ENCODE measurements at regions not wholly inside any gene's neighbourhood (a gene's known extent, or its start where the extent isn't known, plus 50 kb on each side); places are given as distances from the start of the nearest gene placed in this dataset.
"Not testable (repeated sequence)": the region's sequence is repeated elsewhere in the genome, so short reads cannot be mapped to it uniquely, and the experiment has no call there.

GRCh38 chr2:217580407-217580806 is 422.4 kb downstream of the TNS1 start:
- DNase-seq (ENCODE audit: low spot score), result not testable (repeated sequence)

DNA sequence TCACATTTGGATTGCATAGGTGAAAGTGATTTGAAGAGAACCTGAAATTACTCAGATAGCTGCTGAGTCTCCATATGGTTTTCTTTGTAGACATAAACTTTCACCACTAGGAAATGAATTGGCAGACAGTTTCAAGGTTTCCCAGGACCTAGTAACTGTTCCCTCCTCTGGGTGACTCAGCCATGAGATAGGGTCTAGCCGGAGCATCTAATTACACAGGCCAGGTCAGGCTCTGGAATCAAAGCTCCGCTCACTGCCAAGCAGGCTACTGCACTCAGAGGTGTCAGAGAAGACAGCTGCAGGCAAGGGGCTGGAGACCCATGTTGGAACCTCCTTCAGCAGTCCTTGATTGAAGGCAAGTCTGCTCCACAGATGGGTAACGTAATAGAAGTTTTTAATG is 429.2 kb downstream of the TNS1 start:
- peak; percentile 41 for DNase-seq (ENCODE audit: low spot score)

GRCh38 chr2:217570394-217570793 is 432.4 kb downstream of the TNS1 start:
- DNase-seq (ENCODE audit: low spot score), result no peak

DNA sequence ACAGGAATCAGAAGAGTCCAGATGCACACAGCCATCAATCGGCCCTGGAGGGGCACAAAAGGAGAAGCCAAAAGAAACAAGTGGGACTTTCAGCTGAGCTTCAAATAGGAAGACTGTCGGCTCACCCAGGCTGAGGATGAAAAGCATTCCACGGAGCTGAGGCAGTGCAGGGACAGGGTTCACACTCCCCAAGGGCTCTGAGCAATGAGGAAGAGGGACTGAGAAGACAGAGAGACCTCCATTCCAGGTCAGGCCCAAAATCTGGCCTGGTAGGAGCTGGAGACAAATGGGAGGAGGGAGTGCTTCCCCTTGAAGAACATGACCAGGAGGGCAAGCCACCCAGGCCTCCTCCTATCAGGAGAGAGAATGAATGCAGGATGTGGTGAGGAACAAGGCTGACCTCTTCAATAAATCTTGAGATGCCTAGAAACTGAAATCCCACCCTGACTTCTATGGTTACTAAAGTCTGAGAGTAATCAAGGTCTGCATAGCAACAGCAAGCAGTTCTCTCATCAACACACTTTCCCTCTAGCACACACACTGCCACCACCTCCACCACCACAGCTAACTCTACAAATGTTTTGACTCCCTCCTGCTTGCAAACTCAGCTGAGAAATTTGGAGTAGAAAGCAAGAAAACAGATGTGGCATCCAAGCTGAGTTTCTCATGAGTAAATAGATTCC is 434.4 kb downstream of the TNS1 start:
- no peak for DNase-seq (ENCODE audit: low spot score)

DNA sequence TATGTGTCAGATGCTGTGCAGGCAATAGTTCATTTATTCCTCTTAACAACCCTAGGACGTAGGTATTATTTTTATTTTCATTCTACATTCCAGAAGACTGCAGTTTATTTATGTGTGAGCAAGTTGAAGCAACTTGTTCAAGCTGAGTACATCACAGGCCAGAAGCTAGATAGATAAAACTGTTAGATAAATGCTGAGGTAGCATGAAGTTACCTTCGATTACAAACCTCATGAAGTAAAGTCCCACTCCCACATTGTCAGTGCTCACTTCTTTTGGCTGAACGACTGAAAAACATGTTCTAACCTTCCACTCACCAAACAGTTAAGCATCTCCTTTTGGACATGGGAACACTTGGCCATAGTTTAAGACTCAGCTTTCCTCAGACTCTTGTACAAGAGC is 439.2 kb downstream of the TNS1 start:
- DNase-seq (ENCODE audit: low spot score), result no peak

GRCh38 chr2:217562871-217563480 is 439.8 kb downstream of the TNS1 start:
- DNase-seq (ENCODE audit: low spot score), result no peak

- DNase-seq (ENCODE audit: low spot score), result no peak
Observed at GRCh38 chr2:217559084-217559483, 443.7 kb downstream of the TNS1 start.

- peak; percentile 66 for DNase-seq (ENCODE audit: low spot score)
Observed at GRCh38 chr2:217555081-217555876, 447.5 kb downstream of the TNS1 start.

DNA sequence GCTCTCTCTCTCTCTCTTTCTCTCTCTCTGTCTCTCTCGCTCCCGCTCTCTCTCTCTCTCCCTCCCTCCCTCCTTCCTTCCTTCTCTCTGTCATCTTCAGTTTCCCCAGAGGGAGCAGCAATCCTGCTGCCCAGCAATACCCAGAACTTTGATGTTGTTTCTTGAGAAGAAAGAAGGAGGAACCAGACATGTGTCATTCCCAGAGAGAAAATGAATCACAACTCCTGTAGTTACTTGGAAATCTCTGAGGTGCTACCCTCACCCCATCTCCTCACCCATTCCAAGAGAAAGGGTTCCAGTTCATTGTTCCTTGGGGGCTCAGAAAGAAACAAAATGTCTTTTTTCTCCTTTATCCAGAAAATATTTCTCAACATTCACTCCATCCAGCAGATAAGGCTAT is 449.1 kb downstream of the TNS1 start:
- DNase-seq (ENCODE audit: low spot score), result no peak

GRCh38 chr2:217553202-217553601 is 449.6 kb downstream of the TNS1 start:
- DNase-seq (ENCODE audit: low spot score), result no peak

- DNase-seq (ENCODE audit: low spot score), result no peak
Observed at GRCh38 chr2:217552081-217552480, 450.7 kb downstream of the TNS1 start.

DNA sequence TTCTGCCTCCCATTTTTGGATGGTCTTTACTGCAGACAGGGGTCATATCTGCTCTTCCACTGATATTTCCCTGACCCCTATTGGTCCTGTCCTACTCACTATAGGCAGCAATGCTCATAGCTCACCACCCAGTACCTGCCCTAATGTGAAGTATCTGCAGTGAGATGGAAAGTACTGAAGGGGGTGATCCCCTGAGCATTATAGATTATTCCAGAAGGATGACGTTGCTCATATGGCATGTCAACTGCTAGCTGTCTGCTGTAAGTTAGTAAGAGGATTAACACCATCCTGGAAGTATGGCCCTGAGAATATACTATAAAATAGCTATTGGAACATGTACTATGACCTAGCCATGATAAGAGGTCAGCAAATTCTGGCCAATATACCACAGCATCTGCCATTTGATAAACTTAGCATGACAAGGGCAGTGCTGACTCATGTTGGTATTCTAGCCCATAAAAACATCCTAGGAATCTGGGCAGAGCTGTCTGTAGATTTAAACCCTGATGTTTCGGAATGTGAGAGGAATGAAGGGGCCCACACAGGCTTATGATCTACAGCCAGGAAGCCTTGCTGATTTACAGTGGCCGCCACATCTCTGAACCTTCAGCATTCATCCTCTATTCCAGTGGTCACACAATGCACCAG is 451.4 kb downstream of the TNS1 start:
- DNase-seq (ENCODE audit: low spot score), result peak; percentile 85

DNA sequence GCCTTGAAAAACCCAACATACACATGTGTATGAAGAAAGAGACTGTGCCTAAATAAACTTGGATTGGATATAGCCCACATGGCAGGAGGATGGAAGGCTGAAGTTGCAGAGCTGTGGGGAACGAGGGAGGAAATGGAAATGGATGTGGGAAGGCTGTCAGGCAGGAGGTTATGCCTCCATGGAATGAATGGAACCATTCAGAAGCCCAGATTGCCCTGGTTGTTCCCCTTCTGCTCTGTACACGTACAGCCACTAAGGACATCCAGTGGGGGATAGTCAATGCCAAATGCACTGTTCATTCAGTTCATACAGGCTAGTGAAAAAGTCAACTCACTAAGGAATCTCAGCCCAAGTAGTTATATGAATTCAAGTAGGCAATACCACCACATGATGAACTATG is 463.7 kb downstream of the TNS1 start:
- no peak for DNase-seq (ENCODE audit: low spot score)

DNA sequence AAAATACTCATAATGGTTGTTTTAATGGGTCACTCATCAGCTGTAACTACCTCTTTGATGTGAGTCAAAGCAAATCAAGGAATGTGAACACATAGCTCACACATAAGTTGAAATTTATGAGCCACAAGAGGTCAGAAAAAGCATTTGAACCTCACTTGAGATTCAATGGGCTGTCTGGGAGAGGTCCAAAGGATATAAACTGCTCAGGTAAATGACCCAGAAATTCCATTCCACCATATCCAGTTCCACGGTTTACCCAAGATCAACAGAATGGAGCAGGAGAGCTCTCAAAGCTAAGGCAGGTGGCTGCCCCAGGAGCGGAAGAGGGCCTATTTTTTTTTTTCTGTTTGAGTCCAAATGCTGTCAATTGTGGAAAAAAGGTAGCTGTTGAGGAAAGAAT is 464.1 kb downstream of the TNS1 start:
- DNase-seq (ENCODE audit: low spot score), result peak; percentile 17

GRCh38 chr2:217535957-217536708 is 466.7 kb downstream of the TNS1 start:
- no peak for DNase-seq (ENCODE audit: low spot score)

DNA sequence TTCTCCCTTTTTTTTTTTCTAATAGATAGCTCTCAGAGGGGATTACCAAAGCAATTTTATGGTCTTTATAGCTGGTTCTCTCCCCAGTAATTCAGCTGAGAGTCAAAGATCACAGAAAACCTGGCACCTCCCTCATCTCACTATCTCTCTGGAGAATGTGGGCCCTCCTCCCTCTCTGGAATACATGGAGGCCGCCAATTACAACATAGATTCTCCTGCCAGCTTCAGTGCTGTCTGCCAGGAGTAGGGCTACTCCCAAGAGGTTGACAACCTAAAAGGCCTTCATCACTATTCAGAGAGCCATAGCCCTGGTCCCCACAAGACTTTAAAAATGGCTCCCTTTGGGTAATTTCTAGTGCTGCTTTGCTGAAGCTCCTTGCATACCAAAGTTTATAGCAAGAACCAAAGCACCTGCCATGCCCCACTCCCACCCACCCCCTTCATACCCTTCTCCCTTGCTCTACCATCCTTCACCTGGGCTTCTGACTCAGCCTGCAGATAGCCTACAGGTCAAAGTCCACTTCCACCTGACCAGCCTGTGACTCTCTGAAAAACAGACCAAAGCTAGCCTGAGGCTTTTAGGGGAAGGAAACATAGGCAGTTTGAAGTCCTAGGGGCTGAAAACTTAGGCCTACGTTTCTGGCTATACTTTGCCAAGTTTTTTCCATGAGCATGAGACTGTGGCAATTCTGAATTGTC is 472.3 kb downstream of the TNS1 start:
- peak; percentile 56 for DNase-seq (ENCODE audit: low spot score)

- no peak for DNase-seq (ENCODE audit: low spot score)
Observed at GRCh38 chr2:217529271-217529670, 473.5 kb downstream of the TNS1 start.

GRCh38 chr2:217527590-217528202 is 475.1 kb downstream of the TNS1 start:
- no peak for DNase-seq (ENCODE audit: low spot score)

DNA sequence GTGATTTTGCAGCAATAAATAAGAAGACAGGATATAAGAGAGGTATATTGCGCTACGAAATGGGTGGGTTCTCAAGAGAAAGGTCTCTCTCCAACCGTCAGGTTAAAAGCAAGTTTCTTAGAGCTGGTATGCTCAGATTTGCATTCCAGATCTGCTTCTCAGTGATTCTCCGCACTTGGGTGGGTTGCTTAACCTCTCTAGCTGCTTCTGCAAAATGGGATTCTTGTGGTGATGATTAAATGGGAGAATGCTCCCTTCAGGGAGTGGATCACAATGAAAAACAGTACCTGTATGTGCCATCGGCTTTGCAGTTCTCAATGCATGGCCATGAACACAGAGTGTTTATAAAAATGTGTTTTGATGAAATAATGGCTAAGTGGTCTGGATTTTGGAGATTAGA is 477.7 kb downstream of the TNS1 start:
- no peak for DNase-seq (ENCODE audit: low spot score)

GRCh38 chr2:217523286-217523685 is 479.5 kb downstream of the TNS1 start:
- DNase-seq (ENCODE audit: low spot score), result no peak

DNA sequence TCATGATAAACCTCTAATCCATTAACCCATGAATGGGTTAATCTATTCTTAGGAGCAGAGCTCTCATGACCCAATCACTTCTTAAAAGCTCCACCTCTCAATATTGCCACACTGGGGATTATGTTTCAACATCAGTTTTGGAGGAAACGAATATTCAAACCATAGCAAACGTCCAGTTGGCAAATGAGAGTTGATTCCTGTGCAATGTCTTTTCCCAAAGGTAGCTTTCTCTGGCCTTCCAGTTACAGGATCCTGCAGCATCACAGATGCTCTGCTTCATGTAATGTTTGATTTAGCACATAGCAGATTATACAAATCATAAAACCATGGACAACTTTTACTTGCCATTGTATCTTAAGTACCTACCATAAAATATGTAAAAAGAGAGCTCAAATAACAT is 481.0 kb downstream of the TNS1 start:
- DNase-seq (ENCODE audit: low spot score), result no peak

Data from SW480 (cell line).